ENCODE measurements at regions not wholly inside any gene's neighbourhood (a gene's known extent, or its start where the extent isn't known, plus 50 kb on each side); places are given as distances from the start of the nearest gene placed in this dataset.

DNA sequence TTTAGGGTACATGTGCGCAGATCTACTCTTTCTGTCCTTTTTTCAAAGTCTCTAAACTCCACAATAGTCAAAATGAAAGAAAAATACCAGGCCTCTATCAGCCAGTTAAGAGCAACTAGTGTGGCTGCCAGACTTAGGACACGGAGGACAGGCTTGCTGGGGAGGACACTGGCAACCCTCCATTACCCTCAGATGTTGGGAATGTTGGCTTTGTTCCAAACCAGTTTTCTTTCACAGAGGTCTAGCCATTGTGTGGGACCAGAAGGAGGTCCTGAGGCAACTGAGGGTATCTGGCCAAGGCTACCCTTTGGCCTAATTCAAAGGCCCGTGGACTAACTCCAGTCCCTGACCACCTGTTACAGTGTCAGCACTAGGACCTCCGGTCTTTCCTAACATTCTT lies 51.2 kb upstream of the MED9 start:
- TF ChIP-seq, protein P1, sequence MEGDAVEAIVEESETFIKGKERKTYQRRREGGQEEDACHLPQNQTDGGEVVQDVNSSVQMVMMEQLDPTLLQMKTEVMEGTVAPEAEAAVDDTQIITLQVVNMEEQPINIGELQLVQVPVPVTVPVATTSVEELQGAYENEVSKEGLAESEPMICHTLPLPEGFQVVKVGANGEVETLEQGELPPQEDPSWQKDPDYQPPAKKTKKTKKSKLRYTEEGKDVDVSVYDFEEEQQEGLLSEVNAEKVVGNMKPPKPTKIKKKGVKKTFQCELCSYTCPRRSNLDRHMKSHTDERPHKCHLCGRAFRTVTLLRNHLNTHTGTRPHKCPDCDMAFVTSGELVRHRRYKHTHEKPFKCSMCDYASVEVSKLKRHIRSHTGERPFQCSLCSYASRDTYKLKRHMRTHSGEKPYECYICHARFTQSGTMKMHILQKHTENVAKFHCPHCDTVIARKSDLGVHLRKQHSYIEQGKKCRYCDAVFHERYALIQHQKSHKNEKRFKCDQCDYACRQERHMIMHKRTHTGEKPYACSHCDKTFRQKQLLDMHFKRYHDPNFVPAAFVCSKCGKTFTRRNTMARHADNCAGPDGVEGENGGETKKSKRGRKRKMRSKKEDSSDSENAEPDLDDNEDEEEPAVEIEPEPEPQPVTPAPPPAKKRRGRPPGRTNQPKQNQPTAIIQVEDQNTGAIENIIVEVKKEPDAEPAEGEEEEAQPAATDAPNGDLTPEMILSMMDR (CRISPR knock-in tag; IDR thresholded peaks at IDR 0.05) = no peak
- TF ChIP-seq ZNF501 (CRISPR knock-in tag; IDR thresholded peaks at IDR 0.05) (no peak), GZF1 (CRISPR knock-in tag; IDR thresholded peaks at IDR 0.05) (no peak), NR3C1 (CRISPR knock-in tag; IDR thresholded peaks at IDR 0.05) (no peak), ZNF337 (CRISPR knock-in tag; IDR thresholded peaks at IDR 0.05; ENCODE audit: borderline replicate concordance, low read depth) (no peak), MYNN (CRISPR knock-in tag; IDR thresholded peaks at IDR 0.05; ENCODE audit: low read depth) (no peak)
- TF ChIP-seq, protein P2, sequence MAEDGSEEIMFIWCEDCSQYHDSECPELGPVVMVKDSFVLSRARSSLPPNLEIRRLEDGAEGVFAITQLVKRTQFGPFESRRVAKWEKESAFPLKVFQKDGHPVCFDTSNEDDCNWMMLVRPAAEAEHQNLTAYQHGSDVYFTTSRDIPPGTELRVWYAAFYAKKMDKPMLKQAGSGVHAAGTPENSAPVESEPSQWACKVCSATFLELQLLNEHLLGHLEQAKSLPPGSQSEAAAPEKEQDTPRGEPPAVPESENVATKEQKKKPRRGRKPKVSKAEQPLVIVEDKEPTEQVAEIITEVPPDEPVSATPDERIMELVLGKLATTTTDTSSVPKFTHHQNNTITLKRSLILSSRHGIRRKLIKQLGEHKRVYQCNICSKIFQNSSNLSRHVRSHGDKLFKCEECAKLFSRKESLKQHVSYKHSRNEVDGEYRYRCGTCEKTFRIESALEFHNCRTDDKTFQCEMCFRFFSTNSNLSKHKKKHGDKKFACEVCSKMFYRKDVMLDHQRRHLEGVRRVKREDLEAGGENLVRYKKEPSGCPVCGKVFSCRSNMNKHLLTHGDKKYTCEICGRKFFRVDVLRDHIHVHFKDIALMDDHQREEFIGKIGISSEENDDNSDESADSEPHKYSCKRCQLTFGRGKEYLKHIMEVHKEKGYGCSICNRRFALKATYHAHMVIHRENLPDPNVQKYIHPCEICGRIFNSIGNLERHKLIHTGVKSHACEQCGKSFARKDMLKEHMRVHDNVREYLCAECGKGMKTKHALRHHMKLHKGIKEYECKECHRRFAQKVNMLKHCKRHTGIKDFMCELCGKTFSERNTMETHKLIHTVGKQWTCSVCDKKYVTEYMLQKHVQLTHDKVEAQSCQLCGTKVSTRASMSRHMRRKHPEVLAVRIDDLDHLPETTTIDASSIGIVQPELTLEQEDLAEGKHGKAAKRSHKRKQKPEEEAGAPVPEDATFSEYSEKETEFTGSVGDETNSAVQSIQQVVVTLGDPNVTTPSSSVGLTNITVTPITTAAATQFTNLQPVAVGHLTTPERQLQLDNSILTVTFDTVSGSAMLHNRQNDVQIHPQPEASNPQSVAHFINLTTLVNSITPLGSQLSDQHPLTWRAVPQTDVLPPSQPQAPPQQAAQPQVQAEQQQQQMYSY (CRISPR knock-in tag; IDR thresholded peaks at IDR 0.05) = no peak
- TF ChIP-seq, protein P3, sequence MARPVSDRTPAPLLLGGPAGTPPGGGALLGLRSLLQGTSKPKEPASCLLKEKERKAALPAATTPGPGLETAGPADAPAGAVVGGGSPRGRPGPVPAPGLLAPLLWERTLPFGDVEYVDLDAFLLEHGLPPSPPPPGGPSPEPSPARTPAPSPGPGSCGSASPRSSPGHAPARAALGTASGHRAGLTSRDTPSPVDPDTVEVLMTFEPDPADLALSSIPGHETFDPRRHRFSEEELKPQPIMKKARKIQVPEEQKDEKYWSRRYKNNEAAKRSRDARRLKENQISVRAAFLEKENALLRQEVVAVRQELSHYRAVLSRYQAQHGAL (CRISPR knock-in tag; IDR thresholded peaks at IDR 0.05; ENCODE audit: not compliant biosample characterization) = no peak
